GM12801 (cell line): ENCODE measurements at regions not wholly inside any gene's neighbourhood (a gene's known extent, or its start where the extent isn't known, plus 50 kb on each side); places are given as distances from the start of the nearest gene placed in this dataset.

Experiments used
- CTCF ChIP-seq: IDR thresholded peaks from one replicate; pipeline ENCODE4 v1.5.1; 2011; ENCODE audit warnings: control low read depth; ENCODE audit not compliant: insufficient read length; ENCODE audit errors: extremely low read depth

DNA sequence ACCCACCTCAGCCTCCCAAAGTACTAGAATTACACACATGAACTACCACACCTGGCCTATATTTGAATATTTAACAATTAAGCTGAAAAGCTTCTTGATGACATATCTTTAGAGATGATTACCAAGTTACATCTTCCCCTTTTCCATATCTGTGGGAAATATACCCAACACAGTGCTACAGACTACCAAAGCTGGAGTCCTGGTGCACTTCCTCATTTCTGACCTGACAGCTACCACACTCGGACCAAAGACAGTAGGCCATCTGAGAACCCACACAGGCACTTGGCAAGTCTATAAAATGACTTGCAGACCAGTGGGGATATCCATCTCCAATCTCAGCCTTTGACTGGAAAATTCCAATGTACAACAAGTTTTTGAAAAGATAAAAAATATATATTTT lies 270.4 kb upstream of the KLF14 start:
- TF ChIP-seq CTCF = no peak

- TF ChIP-seq CTCF = no peak
These were observed 273.7 kb upstream of the KLF14 start for GRCh38 chr7:131007439-131008330.

DNA sequence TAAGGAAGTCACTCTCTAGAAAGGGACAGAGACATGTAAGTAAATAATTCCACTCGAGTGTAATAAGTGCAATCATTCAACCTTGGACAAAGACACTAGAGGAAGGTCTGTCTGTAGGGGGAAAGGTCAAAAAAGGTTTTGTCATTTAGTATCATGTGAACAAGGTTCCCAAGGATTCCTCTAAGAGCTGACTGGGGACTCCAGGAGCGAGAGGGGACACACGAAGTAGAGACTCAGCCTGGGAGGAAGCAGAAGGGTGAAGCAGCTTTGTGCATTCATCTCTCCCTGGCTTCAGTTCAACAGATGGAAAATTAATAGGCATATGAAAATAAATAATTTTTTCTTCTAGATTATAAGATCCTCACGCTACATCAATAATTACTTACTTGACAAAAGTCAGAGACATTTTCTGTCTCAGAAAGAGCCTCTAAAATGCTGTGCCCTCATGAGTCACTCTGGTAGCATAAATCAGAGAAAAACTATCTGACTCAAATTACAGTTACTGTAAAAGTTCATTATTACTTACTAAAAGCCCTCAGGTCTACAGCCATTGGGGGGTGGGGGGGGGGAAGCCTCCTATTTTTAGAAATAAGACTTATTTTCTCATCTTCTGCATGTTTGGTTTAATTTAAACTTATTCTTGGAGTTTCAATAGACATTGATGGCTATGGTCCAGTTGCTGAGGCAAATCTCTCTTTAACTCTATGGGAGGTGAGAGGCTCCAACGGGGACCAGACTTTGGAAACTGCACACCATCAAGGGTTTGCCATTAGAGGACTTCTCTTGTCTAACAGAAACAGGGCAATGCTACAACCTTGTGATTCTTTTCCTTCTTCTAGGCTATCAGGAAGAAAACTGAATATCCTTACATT lies 275.1 kb upstream of the KLF14 start:
- no peak for TF ChIP-seq CTCF

DNA sequence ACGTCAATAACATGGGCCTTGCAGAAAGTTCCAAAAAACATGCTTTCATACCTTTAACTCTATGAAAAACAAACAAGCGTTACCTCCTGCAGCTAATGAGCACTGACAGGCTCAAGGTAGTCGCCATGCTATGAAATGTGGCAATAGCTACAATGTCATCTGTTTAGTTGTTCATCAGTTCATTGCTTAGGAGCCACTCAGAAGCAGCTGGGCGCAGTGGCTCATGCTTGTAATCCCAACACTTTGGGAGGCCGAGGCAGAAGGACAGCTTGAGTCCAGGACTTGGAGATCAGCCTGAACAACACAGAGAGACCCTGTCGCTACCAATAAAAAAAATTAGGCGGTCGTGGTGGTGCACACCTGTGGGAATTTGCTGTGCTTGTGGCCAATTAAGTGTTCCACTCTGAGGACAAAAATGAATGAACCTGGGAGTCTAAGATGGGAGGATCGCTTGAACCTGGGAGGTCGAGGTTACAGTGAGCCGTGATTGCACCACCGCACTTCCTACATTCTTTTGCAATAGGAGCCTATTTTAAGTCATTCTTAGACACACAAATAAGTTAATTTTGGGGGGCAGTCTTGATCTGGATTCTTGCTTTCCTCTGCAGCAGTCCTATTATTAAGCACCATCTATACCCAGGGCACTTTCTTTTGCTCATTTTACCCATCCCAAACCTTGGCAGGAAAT lies 276.2 kb upstream of the KLF14 start:
- no peak for TF ChIP-seq CTCF

DNA sequence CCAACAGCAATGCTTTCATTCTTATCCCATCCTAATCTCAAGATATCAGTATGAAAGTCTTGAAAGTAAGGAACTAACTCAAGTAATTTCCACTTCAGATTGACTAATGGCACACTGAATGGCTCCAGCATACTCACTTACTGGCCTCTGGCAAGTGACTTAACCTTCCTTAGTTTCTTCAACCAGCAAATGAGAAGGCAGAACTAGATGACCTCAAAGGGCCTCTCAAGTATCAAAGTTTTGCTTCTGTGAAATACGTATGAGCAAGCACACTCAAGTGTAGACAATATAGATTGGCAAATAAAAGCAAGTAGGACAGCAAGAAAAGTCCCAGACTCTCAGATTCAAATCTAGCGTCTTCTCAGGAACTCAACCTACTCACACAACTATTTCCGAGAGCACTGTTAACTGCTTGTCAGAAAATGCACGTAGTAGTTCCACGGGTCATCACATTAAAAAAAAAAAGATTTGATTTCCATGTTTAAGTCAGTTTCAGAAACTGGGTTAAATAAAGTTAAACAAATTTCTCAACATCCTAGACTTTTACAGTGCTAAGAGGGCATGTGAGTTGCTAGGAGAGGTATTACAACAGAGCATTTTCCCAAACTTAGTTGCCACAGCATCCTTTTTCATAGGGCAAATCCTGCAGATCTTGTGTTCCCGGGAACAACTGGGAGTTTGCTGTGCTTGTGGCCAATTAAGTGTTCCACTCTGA lies 276.9 kb upstream of the KLF14 start:
- no peak for TF ChIP-seq CTCF

DNA sequence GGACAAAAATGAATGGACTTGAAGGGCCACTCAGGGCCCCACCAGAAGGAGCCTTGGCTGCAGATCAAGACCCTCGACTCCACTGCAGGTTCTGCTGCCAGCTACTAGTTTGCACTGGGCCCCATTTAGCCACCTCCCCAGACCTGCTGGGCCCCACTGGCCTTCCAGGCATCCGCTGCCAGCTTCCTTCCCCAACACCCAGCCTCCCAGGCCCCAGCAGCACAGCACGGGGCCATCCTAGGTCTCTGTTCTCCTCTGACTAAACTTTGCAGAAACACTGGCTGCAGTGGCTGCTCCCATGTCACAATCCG lies 277.4 kb upstream of the KLF14 start:
- no peak for TF ChIP-seq CTCF
